OCI-LY3 (cell line): ENCODE measurements at regions not wholly inside any gene's neighbourhood (a gene's known extent, or its start where the extent isn't known, plus 50 kb on each side); places are given as distances from the start of the nearest gene placed in this dataset.

Source experiments
- CTCF ChIP-seq: fragments of 200-600, 300-600 bp; sonication (generic); IDR thresholded peaks from 2 replicates; pipeline ENCODE4 v1.5.1; 2014; ENCODE audit warnings: antibody characterized with exemption, low read length, low read depth
- EZH2phosphoT487 ChIP-seq: fragments of 200-600 bp; shearing (Covaris generic); IDR thresholded peaks from 2 replicates; pipeline ENCODE4 v1.6.1; 2018; ENCODE audit warnings: antibody characterized with exemption, mixed run types, low read depth

- TF ChIP-seq CTCF (no peak), EZH2phosphoT487 (no peak)
Observed at GRCh38 chr5:97559827-97560598, 377.0 kb upstream of the RIOK2 start.
